B cell (primary cell): ENCODE measurements at regions not wholly inside any gene's neighbourhood (a gene's known extent, or its start where the extent isn't known, plus 50 kb on each side); places are given as distances from the start of the nearest gene placed in this dataset.

Source experiments
- EZH2 ChIP-seq: IDR thresholded peaks from 2 replicates; pipeline ENCODE4 v1.6.1; 2012; ENCODE audit warnings: borderline replicate concordance, low read depth, mild to moderate bottlenecking, moderate library complexity, low read length; ENCODE audit not compliant: insufficient read depth, poor library complexity, severe bottlenecking
- TF ChIP-seq, protein P1 (sequence below): fragments of 200-600 bp; IDR thresholded peaks from one replicate; pipeline ENCODE4 v1.8.0; 2022; ENCODE audit warnings: antibody characterized with exemption, mild to moderate bottlenecking

DNA sequence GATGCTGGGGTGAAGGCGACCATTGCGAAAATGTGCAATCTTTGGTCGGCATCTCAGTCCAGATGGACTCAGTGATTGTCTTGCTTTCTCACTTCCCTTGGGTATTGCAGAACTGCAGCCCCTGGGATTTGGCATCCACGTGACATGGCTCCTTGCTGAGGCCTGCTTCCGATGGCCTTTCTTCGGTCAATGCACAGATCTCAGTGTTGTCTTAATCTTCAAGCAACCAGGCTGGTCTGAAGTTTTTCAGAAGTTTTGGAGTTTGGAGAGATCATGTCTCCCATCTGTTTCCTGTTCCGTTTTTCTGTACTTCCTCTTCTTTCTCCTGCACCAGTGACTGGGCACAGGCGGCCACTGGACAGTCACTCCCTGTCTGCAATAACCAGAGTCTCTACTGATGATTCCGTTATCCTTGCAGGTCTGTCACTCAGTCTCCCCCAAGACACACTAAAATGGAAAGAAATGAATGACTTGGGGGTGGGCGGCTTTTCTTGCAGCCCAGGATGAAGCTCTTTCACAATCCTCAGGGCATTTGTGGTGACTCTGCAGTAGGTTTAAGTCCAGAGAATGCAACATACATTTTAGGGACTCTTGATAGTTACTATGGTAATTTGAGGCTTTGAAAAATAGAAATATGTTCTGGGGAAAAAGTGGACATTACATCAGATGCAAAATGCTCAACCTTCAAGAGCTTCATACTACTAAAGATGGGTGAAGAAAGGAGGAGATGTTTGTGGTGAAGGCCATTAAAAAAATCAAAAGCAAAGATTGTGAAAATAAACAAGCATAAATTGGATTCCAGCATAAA, 106.3 kb upstream of the ZFHX3 start:
- no peak for TF ChIP-seq EZH2
- TF ChIP-seq, protein P1, sequence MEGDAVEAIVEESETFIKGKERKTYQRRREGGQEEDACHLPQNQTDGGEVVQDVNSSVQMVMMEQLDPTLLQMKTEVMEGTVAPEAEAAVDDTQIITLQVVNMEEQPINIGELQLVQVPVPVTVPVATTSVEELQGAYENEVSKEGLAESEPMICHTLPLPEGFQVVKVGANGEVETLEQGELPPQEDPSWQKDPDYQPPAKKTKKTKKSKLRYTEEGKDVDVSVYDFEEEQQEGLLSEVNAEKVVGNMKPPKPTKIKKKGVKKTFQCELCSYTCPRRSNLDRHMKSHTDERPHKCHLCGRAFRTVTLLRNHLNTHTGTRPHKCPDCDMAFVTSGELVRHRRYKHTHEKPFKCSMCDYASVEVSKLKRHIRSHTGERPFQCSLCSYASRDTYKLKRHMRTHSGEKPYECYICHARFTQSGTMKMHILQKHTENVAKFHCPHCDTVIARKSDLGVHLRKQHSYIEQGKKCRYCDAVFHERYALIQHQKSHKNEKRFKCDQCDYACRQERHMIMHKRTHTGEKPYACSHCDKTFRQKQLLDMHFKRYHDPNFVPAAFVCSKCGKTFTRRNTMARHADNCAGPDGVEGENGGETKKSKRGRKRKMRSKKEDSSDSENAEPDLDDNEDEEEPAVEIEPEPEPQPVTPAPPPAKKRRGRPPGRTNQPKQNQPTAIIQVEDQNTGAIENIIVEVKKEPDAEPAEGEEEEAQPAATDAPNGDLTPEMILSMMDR, result no peak
